ENCODE measurements at regions not wholly inside any gene's neighbourhood (a gene's known extent, or its start where the extent isn't known, plus 50 kb on each side); places are given as distances from the start of the nearest gene placed in this dataset.

DNA sequence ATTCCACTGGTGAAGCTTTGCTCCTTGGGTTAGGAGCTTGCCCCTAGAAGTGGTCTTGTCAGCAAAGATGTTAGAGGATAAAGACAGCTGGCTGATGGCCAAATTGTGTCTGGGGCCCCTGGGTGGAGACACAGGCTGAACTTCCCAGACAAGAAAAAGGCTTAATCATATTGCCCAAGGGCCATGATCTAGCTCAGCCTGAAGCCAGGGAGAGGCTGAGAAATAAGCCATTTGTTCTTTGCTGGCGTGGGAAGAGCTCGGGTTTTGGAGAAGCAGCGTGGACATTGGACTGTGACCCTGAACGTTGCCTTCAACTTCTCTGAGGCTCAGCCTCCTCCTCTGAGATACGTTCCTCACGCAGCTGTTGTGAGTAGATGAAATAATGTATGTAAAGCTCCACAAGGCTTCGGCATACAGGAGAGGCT is 153.0 kb downstream of the ZFP36L2 start:
- H3K36me3 ChIP-seq (ENCODE audit: low read depth), result no peaks in the 10 kb centered on the region
- TF ChIP-seq, protein P1, sequence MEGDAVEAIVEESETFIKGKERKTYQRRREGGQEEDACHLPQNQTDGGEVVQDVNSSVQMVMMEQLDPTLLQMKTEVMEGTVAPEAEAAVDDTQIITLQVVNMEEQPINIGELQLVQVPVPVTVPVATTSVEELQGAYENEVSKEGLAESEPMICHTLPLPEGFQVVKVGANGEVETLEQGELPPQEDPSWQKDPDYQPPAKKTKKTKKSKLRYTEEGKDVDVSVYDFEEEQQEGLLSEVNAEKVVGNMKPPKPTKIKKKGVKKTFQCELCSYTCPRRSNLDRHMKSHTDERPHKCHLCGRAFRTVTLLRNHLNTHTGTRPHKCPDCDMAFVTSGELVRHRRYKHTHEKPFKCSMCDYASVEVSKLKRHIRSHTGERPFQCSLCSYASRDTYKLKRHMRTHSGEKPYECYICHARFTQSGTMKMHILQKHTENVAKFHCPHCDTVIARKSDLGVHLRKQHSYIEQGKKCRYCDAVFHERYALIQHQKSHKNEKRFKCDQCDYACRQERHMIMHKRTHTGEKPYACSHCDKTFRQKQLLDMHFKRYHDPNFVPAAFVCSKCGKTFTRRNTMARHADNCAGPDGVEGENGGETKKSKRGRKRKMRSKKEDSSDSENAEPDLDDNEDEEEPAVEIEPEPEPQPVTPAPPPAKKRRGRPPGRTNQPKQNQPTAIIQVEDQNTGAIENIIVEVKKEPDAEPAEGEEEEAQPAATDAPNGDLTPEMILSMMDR (IDR thresholded peaks at IDR 0.05), result no peak
- ATAC-seq (no peak), DNase-seq (no peak)
- H3K4me3 ChIP-seq, result no peak overlapping the region
- H3K4me1 ChIP-seq (ENCODE audit: low read depth), result peaks cover 3% of the 10 kb centered on the region
- intact Hi-C loops (cut with DNase I, micrococcal nuclease), result no loop called here
- H3K9me3 ChIP-seq, result no peaks in the 10 kb centered on the region

DNA sequence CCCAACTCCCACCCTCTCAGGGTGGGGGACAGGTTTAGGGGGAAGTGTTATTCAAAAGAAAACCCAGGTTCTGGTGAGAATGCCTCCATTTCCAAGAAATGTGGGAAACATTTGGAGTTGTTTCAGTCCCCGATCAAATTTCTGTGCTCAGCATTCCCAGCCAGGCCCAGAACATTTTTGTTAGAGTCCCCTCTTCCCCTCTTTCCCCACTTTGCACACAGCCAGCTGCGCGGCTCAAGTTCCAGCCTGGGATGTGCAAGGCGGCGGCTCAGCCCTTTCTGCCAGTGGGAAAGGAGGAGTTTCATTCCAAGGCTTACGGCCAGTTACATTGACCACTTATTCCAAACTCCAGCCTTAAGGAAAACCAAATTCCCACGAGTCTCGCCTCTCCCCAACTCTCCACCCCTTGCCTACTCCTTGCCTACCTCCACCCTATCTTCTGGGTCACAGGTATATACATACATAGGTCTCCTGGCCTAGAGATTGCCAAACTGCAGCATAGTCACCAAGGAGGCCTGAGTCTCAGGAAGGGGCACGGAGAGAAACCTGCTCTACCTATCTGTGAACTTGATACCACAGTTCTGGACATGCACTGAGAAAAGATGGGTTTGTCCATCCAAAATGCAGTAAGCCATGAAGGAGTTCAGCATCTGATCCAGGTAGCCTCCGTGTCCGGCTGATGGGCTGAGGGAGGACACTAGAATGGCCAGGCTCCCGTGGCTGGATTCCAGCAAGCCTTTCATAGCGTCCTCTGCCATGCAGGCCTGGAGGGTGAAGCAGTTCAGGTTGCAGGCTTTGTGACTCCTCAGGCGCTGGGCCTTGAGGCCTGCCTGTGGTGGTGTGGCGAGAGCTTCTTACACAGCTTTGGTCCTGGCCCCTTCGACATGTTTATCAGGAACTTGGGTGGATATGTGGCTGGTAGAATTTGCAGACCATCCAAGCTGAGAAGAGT is 154.5 kb downstream of the ZFP36L2 start:
- ATAC-seq, result no peak
- H3K9me3 ChIP-seq, result no peaks in the 10 kb centered on the region

DNA sequence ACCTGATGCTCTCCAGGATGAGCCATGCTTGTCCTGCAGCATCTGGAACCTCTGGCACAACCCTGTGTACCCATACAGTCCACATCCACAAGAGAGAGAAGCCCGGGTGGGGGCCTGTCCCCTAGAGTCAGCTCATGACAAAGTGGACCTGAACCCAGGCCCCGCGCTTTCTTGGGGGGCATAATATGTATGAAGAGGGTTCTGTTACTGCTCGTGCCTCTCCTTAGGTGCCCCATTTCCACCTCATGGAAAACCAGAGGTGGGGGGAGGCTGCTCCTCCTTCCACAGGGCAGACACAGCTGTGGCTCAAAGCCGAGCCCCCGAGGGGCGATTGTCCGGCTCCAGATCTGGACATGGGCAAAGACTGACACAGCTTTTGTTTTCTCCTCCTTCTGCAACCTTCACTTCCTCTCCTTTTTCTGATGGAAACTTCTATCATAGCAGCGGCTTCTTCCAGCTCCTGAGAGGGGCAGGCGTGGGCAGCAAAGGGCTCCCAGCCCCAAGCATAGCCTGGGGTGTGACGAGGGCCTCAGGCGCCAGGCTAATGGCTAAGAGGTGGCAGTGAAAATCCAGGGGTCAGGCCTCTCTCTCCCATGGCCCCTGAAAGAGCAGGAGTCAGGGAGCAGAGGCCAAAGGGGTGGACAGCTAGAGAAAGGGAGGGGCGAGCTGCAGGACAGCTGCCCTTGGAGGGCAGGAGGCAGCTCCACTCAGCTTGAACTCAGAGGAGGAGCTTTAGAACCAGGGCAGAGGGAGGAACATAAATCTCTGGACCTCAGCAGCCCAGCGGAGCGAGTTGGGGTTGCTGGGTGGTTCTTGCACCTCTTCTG is 155.5 kb downstream of the ZFP36L2 start:
- no peaks in the 10 kb centered on the region for H3K36me3 ChIP-seq (ENCODE audit: low read depth)
- no peaks in the 10 kb centered on the region for H3K9me3 ChIP-seq
- intact Hi-C loops (cut with DNase I, micrococcal nuclease), result no loop called here
- TF ChIP-seq, protein P1 (IDR thresholded peaks at IDR 0.05), result no peak
- H3K4me3 ChIP-seq, result no peak overlapping the region
- peaks cover under 1% of the 10 kb centered on the region for H3K4me1 ChIP-seq (ENCODE audit: low read depth)
- DNase-seq (no peak), ATAC-seq (peak; percentile 5)

More for the DNA sequence above, 154.5 kb downstream of the ZFP36L2 start:
- Histone ChIP-seq H3K36me3 (ENCODE audit: low read depth) (no peaks in the 10 kb centered on the region), H3K4me1 (ENCODE audit: low read depth) (peaks cover 3% of the 10 kb centered on the region), H3K4me3 (no peak overlapping the region)
- TF ChIP-seq, protein P1 (IDR thresholded peaks at IDR 0.05), result no peak
- no peak for DNase-seq
- intact Hi-C loops (cut with DNase I, micrococcal nuclease), result no loop called here

DNA sequence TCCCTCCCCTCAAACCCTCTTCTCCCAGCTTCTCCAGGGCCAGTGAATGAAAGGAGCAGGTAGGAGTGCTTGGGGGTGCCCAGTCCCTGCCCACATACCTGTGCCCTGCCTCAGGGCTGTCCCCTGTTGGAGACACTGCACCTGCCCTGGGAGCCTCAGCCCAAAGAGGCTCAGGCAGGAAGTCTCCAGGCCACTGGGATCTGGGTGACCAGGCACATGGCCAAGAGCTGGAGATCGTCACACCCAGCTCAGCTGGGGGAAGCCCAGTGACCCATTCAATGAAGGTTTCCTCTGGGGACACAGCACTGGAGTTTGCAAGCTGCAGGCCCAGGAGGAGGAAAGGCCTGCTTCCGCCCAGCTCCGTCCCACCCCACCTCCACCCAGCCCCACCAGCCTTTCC is 156.4 kb downstream of the ZFP36L2 start:
- DNase-seq (peak in 2 of 3 donors; percentile 52 to 63), ATAC-seq (peak; percentile 76)
- Histone ChIP-seq H3K4me1 (ENCODE audit: low read depth) (no peaks in the 10 kb centered on the region), H3K9me3 (no peaks in the 10 kb centered on the region), H3K36me3 (ENCODE audit: low read depth) (no peaks in the 10 kb centered on the region), H3K4me3 (no peak overlapping the region)
- intact Hi-C loops (cut with DNase I, micrococcal nuclease), result no loop called here
- TF ChIP-seq, protein P1 (IDR thresholded peaks at IDR 0.05), result no peak

DNA sequence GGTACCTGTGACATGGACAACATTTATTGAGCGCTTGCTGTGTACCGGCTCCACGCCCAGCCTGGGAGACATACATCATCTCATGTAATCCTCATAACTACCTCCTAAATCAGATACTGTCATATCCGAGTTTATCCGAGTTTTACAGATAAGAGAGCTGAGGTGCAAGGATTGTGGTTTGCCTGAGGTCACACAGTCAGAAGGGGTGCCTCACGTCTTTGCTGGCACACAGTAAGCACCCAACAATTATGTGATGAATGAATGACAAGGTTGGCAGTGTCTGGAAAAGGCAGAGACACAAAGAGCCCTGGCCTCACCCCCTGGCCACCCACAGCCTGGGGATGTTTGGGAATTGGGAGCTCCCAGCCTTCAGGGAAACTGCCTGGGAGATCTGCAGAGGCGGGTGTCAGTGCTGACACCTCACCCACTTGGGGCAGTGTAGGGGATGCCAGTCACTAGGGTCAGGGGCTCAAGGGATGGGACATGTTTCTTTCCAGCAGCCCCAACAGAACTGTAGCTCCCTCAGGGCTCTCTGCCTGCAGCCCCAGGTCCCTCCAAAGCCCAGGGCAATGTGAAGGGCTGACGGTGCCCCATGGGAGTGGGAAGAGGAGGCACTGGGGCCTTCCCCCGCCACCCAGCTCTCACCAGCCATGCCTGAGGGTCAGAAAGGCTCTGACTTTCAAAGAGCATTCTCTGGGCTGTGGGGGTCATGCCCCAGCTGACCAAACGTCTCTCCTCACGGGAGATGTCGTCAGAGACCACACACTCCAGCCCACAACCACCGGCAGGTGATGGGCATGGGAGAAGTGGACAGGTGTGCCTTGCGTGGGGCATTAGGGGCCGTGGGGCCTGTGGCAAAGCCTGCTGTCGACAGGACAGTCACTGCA is 157.5 kb downstream of the ZFP36L2 start:
- Histone ChIP-seq H3K36me3 (ENCODE audit: low read depth) (no peaks in the 10 kb centered on the region), H3K4me3 (no peak overlapping the region), H3K4me1 (ENCODE audit: low read depth) (no peaks in the 10 kb centered on the region), H3K9me3 (no peaks in the 10 kb centered on the region)
- DNase-seq (no peak), ATAC-seq (no peak)
- intact Hi-C loops (cut with DNase I, micrococcal nuclease), result no loop called here
- TF ChIP-seq, protein P1 (IDR thresholded peaks at IDR 0.05), result no peak
